HepG2 (cell line): ENCODE measurements at regions not wholly inside any gene's neighbourhood (a gene's known extent, or its start where the extent isn't known, plus 50 kb on each side); places are given as distances from the start of the nearest gene placed in this dataset.

Experiments
- CBFB ChIP-seq: sonication (generic); formaldehyde crosslinking; IDR thresholded peaks from 2 replicates; pipeline ENCODE4 v1.4.0; 2020; ENCODE audit warnings: missing genetic modification reagents
- CBX2 ChIP-seq, 2 experiments: fragments of 200-600 bp in 1 of 2; sonication (generic); formaldehyde crosslinking in 1 of 2; IDR thresholded peaks; 2 replicates each; pipeline versions ENCODE4 v1.7.0 to v1.8.1; 2018 to 2022; ENCODE audit warnings: low read depth in 2 of 2, low read length in 1 of 2, mild to moderate bottlenecking in 1 of 2, missing genetic modification reagents in 1 of 2
- CEBPB ChIP-seq: IDR thresholded peaks from 2 replicates; pipeline ENCODE4 v1.6.1; 2011; ENCODE audit warnings: low read depth, low read length, improper control_type of control experiment, borderline replicate concordance
- E2F1 ChIP-seq: sonication (generic); formaldehyde crosslinking; IDR thresholded peaks from 2 replicates; pipeline ENCODE4 v1.5.0; 2020; ENCODE audit warnings: missing genetic modification reagents
- FOXP4 ChIP-seq: sonication (generic); formaldehyde crosslinking; IDR thresholded peaks from 2 replicates; pipeline ENCODE4 v1.4.0; 2020; ENCODE audit warnings: missing genetic modification reagents
- GABPA ChIP-seq, 2 experiments: IDR thresholded peaks; 2 replicates each; pipeline ENCODE4 v1.6.1; 2011 to 2016; ENCODE audit warnings: low read depth in 2 of 2, low read length in 1 of 2, missing biosample characterization in 1 of 2, missing genetic modification characterization in 1 of 2
- HBP1 ChIP-seq: IDR thresholded peaks from 2 replicates; pipeline ENCODE4 v1.6.1; 2016; ENCODE audit warnings: low read depth, control low read depth
- IRX3 ChIP-seq: sonication (generic); formaldehyde crosslinking; IDR thresholded peaks from 2 replicates; pipeline ENCODE4 v1.8.1; 2023; ENCODE audit warnings: mild to moderate bottlenecking, low read depth, missing genetic modification reagents, borderline replicate concordance
- ISX ChIP-seq: sonication (generic); formaldehyde crosslinking; conservative IDR thresholded peaks from 2 replicates; pipeline ENCODE4 v1.5.0; 2020; ENCODE audit warnings: missing genetic modification reagents
- PAX8 ChIP-seq: sonication (generic); formaldehyde crosslinking; IDR thresholded peaks from 2 replicates; pipeline ENCODE4 v1.8.0; 2022; ENCODE audit warnings: mild to moderate bottlenecking, missing genetic modification reagents, borderline replicate concordance
- REPIN1 ChIP-seq: sonication (generic); formaldehyde crosslinking; IDR thresholded peaks from 2 replicates; pipeline ENCODE4 v1.8.0; 2022; ENCODE audit warnings: missing genetic modification reagents, low read depth, mild to moderate bottlenecking, borderline replicate concordance
- SETDB1 ChIP-seq: sonication (generic); formaldehyde crosslinking; IDR thresholded peaks from 2 replicates; pipeline ENCODE4 v1.5.1; 2020; ENCODE audit warnings: missing genetic modification reagents, mild to moderate bottlenecking, borderline replicate concordance
- TIGD3 ChIP-seq: sonication (generic); formaldehyde crosslinking; IDR thresholded peaks from 2 replicates; pipeline ENCODE4 v1.5.1; 2020; ENCODE audit warnings: mild to moderate bottlenecking, missing genetic modification reagents, borderline replicate concordance
- ZGPAT ChIP-seq: IDR thresholded peaks from 2 replicates; pipeline ENCODE4 v1.6.1; 2016; ENCODE audit warnings: mild to moderate bottlenecking
- ZKSCAN1 ChIP-seq: fragments of 150-350 bp; IDR thresholded peaks from 2 replicates; pipeline ENCODE4 v1.6.1; 2014; ENCODE audit warnings: low read length
- ZNF12 ChIP-seq: sonication (generic); formaldehyde crosslinking; IDR thresholded peaks from 2 replicates; pipeline ENCODE4 v1.5.0; 2020; ENCODE audit warnings: missing genetic modification reagents
- ZNF225 ChIP-seq: sonication (generic); formaldehyde crosslinking; IDR thresholded peaks from 2 replicates; pipeline ENCODE4 v1.4.0; 2020; ENCODE audit warnings: mild to moderate bottlenecking, missing genetic modification reagents
- ZNF264 ChIP-seq: sonication (generic); formaldehyde crosslinking; IDR thresholded peaks from 2 replicates; pipeline ENCODE4 v1.4.0; 2020; ENCODE audit warnings: missing genetic modification reagents
- ZNF432 ChIP-seq: sonication (generic); formaldehyde crosslinking; IDR thresholded peaks from 2 replicates; pipeline ENCODE4 v1.5.0; 2020; ENCODE audit warnings: missing genetic modification reagents, mild to moderate bottlenecking, borderline replicate concordance
- ZSCAN21 ChIP-seq: sonication (generic); formaldehyde crosslinking; IDR thresholded peaks from 2 replicates; pipeline ENCODE4 v1.8.0; 2022; ENCODE audit warnings: mild to moderate bottlenecking, missing genetic modification reagents, moderate library complexity, borderline replicate concordance
- ZUFSP ChIP-seq: sonication (generic); formaldehyde crosslinking; IDR thresholded peaks from 2 replicates; pipeline ENCODE4 v1.9.0; 2021; ENCODE audit warnings: missing genetic modification reagents, mild to moderate bottlenecking, borderline replicate concordance

GRCh38 chr2:190136259-190136658 is 73.7 kb upstream of the MSTN start (continued):
- TF ChIP-seq ZGPAT, result peak; percentile 35; the same call in 1 of the 2 replicates
- TF ChIP-seq ZNF432, result no peak
- TF ChIP-seq CBX2 (IDR thresholded peaks at IDR 0.05; ENCODE audit: low read depth, low read length), result no peak
- TF ChIP-seq CBX2 (CRISPR knock-in tag; IDR thresholded peaks at IDR 0.05; ENCODE audit: low read depth), result no peak
- TF ChIP-seq CEBPB, result no peak
- no peak for TF ChIP-seq ZNF225
- TF ChIP-seq E2F1 (CRISPR knock-in tag), result no peak
- TF ChIP-seq GABPA (IDR thresholded peaks at IDR 0.05; ENCODE audit: low read depth, low read length), result no peak
- TF ChIP-seq GABPA (CRISPR knock-in tag; IDR thresholded peaks at IDR 0.05; ENCODE audit: low read depth), result no peak; the same call in 1 of the 2 replicates
- TF ChIP-seq SETDB1 (CRISPR knock-in tag), result peak; percentile 97
- peak; percentile 24; the same call in 1 of the 2 replicates for TF ChIP-seq REPIN1
- peak; percentile 46; the same call in 1 of the 2 replicates for TF ChIP-seq ZKSCAN1
- no peak for TF ChIP-seq HBP1
- TF ChIP-seq ZNF12 (CRISPR knock-in tag), result no peak
- TF ChIP-seq ZSCAN21, result no peak
- no peak for TF ChIP-seq CBFB (CRISPR knock-in tag)
- TF ChIP-seq PAX8, result no peak
- TF ChIP-seq ZNF264, result no peak
- no peak for TF ChIP-seq ZUFSP (CRISPR knock-in tag)
- no peak for TF ChIP-seq ISX (CRISPR knock-in tag)
- no peak for TF ChIP-seq IRX3 (CRISPR knock-in tag)
- peak; percentile 86; the same call in 1 of the 2 replicates for TF ChIP-seq FOXP4 (CRISPR knock-in tag)
- TF ChIP-seq TIGD3 (CRISPR knock-in tag), result no peak
